Frontal cortex (tissue), 3 donors: ENCODE measurements at regions not wholly inside any gene's neighbourhood (a gene's known extent, or its start where the extent isn't known, plus 50 kb on each side); places are given as distances from the start of the nearest gene placed in this dataset.
A peak's percentile ranks its signal among the peaks of the same experiment; 100 is the strongest.

Experiments used
- DNase-seq, 2 donors: peaks; one replicate each; pipeline ENCODE4 v3.0.0; 2012; ENCODE audit warnings: low spot score in 2 of 2
- FAIRE-seq: peaks from 2 replicates; lab custom pipeline; 2012; peaks lifted over from hg19 to GRCh38; lab: Jason Lieb, UNC
- donor health status: control.
- donor health status: control.
- donor health status: control.

DNA sequence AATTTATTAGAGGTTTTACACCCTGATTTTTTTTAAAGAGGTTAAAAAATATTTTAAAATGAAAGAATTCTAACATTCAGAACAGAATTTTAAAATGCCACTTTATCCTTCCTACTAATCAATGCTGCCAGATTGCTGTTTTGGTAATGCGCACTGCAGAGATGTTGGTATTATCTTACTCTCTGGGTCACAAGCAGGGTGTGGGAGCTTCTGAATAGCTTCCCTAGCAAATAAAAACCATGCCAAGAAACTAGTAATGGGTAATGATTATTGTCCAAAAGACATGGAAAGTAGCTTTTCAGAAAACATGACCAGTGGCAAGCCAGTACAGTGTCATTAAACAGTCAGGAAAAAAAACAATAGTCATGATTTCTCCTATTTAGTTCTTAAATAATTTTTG is 205.4 kb downstream of the TPBG start:
- DNase-seq = no peak
- FAIRE-seq = no peak

GRCh38 chr6:82570083-82570482 is 206.5 kb downstream of the TPBG start:
- DNase-seq (peak in 1 of 2 donors; percentile 4), FAIRE-seq (no peak)

- FAIRE-seq (no peak), DNase-seq (no peak)
These were observed 207.8 kb downstream of the TPBG start for GRCh38 chr6:82571455-82571854.

DNA sequence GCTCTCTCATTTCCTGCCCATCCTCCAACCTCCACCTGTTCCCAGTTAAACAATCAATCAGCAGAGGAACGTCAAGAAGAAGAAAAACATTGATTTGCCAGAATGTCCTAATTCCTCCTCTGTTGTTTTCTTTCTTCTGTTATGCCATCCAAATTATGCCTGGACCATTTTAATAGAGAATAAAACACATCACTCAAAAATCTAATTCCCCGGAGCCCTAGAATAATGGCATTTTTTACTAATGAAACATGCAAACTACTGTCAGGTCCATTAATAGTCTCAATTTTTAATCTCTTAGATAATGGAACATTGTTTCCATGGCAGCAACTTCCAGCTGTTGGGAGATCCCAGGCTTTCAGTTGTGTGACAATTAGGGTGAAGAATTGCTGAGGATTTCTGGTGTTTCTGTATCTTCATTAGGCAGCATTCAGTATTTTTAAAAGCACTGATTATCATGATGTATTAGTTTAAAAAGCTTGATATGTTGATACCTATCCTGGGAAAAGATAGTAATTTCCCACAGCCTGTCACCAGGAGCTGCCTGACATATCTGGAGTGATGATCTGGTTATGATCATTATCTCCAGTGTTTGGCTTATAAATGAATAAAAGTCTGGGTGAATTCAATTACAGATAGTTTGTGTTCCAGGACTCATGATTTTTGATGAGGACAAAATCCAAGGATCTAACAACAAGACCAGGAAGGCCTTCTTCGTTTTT is 209.8 kb downstream of the TPBG start:
- DNase-seq = no peak
- FAIRE-seq = no peak

DNA sequence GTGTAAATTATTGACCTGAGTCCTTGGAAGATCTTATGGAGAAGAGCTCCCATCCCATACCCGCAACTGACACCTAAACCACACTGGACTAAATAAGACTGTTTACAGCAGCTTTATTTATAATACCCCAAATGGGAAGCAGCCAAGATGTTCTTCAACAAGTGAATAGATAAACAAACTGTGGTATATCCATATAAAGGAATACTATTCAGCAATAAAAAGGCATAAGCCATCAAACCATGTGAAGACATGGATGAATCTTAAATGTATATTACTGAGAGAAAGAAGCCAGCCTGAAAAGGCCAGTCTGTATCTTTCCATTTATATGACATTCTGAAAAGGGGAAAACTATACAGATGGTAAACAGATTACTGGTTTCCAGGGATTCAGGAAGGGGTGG is 212.7 kb downstream of the TPBG start:
- FAIRE-seq = no peak
- no peak for DNase-seq

- no peak for FAIRE-seq
- no peak for DNase-seq
These were observed 220.6 kb downstream of the TPBG start for GRCh38 chr6:82584194-82584695.

- no peak for DNase-seq
- no peak for FAIRE-seq
These were observed 221.2 kb downstream of the TPBG start for GRCh38 chr6:82584856-82585255.

DNA sequence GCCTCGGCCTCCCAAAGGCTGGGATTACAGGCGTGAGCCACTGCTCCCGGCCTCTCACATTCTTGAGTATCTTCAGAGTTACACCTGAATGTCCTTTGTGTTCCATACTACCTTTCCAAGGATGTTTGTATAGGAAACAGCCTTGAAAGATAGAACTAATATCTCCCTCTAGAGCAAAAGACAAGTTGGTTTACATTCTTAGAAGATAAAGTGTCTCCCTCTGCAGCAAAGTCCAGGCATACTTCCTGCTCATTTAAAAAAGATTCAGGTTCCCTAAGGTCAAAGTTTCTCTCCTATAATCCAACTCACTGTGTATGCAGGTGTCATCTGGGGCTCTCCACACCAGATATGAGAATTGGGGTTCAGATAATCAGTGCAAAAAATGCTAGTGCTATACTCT is 224.4 kb downstream of the TPBG start:
- no peak for DNase-seq
- FAIRE-seq = no peak

- DNase-seq (no peak), FAIRE-seq (no peak)
These were observed 225.3 kb downstream of the TPBG start for GRCh38 chr6:82588859-82589412.

DNA sequence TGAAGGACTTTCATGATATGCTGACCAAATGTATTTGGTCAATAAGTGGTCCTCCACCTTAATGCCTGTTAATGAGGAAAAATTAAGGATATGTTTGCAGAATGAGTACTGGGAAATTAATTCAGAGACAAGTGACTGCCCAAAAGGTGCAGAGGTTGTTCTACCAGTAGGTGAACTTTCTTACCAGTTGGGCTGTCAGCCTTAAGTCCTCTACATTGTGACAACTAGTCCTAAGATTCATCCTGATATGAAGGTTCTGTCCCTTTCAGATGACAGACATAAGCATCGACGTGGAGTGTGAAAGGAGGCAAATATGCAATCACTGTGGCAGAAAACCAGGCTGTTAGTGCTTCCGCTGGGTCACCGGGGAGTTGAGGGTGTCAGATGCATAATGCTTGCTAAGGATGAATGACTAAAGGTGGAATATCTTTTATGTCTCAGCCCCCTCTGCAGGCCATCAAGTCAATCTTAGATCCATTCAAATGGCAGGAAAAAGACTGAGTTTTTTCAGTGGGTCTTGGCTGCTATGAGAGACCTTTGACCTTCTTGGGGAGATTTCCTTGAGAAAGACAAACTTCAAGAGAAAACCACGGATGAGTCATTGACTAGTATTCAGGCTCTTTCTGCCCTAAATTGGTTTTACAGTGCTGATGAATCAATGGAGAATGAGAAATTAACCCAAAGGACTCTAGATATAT is 226.0 kb downstream of the TPBG start:
- no peak for FAIRE-seq
- peak in 1 of 2 donors; percentile 8 for DNase-seq

DNA sequence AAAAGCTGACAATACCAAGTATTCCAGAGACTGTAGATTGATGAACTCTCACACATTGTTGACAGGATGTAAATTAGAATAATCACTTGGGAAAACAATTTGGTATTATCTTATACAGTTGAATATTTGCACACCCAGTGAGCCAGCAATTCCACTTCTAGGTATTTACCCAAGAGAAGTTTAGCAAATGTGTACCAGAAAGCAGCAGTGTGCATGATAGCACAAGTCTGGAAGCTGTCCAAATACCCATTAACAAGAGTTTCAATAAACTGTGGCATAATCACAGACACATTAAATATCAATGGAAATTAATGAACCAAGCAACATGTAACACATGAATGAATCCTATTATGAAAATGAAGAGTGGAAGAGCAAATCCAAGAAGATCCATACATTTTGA is 233.6 kb downstream of the TPBG start:
- FAIRE-seq (no peak), DNase-seq (no peak)

DNA sequence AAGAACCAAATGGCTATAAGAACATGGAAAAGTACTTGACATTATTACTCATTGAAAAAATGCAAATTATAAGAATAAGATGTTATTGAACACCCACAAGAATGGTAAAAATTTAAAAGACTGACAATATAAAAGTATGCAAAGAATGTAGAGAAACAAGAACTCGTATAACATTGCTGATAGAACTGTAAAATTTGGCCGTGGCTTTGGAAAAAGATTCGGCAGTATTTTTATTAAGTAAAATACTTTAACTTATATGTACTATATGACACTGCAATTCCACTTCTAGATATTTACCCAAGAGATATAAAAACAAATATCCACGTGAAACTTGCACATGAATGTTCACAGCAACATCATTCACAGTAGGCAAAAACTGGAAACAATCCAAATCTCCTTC is 239.2 kb downstream of the TPBG start:
- no peak for FAIRE-seq
- DNase-seq = no peak

GRCh38 chr6:82603871-82604270 is 240.3 kb downstream of the TPBG start:
- FAIRE-seq (no peak), DNase-seq (no peak)

DNA sequence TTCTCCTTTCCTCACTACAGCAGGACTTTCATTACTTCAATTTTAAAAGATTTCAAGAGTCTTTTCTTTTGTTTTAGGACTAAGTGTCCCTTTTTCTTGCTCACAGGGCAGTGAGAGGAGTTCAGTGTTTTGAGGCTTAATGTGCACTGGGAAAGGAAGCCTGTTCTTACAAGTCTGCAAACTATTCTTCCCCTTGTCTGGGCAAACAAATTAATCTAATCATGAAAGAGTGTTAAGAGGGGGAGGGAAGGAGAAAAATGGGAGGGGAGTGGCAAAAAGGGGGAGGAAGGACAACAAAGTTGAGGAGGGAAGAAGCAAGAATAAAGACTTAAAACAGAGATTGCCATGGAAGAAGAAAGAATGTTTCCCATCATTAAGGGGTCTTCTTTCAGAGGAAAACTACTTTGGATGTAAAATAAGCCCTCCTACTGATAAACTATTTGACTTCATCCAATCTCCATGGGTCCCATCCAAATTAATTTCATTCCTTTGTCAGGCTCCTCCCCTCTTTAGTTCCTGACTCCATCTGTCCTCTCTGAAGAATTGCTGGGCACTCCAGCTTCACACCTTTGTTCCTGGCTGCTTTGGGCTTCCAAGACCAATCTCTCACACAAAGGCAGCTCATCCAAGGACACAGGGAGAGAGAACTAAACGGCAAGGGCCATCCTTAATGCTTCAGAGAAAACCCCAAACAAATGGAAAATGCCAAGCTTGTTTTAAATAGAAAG is 244.5 kb downstream of the TPBG start:
- DNase-seq (no peak), FAIRE-seq (no peak)

- no peak for DNase-seq
- no peak for FAIRE-seq
These were observed 245.2 kb downstream of the TPBG start for GRCh38 chr6:82608781-82609180.

DNA sequence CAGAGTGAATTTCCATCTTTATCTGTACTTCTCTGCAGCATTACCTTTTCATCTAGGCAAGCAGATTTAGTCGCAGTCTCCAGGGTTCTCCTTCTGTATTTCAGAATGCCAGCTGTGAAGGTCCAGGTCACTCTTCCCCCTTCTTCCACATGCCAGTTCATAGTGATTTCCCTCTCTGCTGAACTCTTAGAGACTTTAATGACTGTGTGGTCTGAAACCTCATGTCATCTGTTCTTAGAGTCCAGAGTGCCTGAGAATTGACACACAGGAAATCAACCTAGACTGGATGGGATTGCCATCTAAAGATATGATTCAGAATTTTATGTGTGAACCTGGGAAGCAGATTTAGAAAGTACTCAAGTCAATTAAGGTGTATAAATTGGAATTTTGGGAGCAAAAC is 248.1 kb downstream of the TPBG start:
- DNase-seq = no peak
- FAIRE-seq = no peak

- DNase-seq (no peak), FAIRE-seq (no peak)
These were observed 248.9 kb downstream of the TPBG start for GRCh38 chr6:82612475-82613039.

GRCh38 chr6:82614518-82614917 is 250.9 kb downstream of the TPBG start:
- no peak for DNase-seq
- FAIRE-seq = no peak

GRCh38 chr6:82616386-82617028 is 252.9 kb downstream of the TPBG start:
- FAIRE-seq (no peak), DNase-seq (peak in 1 of 2 donors; percentile 1)

- no peak for DNase-seq
- no peak for FAIRE-seq
These were observed 254.0 kb downstream of the TPBG start for GRCh38 chr6:82617648-82618047.
